ENCODE measurements at regions not wholly inside any gene's neighbourhood (a gene's known extent, or its start where the extent isn't known, plus 50 kb on each side); places are given as distances from the start of the nearest gene placed in this dataset.

GRCh38 chr1:181175356-181175910 lies 86.9 kb downstream of the IER5 start:
- TF ChIP-seq CTCF (IDR thresholded peaks at IDR 0.05): no peak
- no peak for TF ChIP-seq POLR2A (IDR thresholded peaks at IDR 0.05)

Data from thyroid gland (tissue), 4 donors.